ENCODE measurements at regions not wholly inside any gene's neighbourhood (a gene's known extent, or its start where the extent isn't known, plus 50 kb on each side); places are given as distances from the start of the nearest gene placed in this dataset.

DNA sequence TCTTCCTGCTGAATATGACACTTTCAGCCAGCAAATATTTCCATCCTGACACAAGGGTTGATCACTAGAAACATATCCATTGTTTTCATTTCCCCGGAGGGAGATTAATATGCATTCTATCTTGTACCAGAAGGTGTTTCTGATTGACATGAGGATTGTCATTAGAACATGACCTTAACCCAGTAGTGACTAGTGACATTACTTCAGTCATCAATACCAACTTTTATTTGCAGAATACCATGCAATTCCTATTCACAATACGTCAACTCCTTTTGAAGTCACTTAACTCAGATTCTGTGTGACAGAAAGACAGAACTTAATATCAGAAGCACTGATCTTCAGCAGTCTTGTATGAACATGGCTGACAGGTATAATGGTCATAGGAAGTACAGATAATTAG lies 1108.9 kb upstream of the CRIM1 start:
- no peak overlapping the region for H2BK5ac ChIP-seq (ENCODE audit: low read depth, low read length)
- no peak overlapping the region for H2BK20ac ChIP-seq (ENCODE audit: low read length)
- no peaks in the 10 kb centered on the region for H3K79me2 ChIP-seq (ENCODE audit: control insufficient read depth in 1 of 2, insufficient read depth in 2 of 2, low read length in 2 of 2)
- FAIRE-seq, result no peak
- no peaks in the 10 kb centered on the region for H3K4me1 ChIP-seq (replicated peaks in 1 of 4; ENCODE audit: control insufficient read depth in 3 of 4, insufficient read depth in 4 of 4, low read length in 3 of 4)
- no peak overlapping the region for H3K18ac ChIP-seq (ENCODE audit: extremely low read depth, low read length)
- H4K91ac ChIP-seq (replicated peaks; ENCODE audit: insufficient read length, low read length), result no peak overlapping the region
- H2BK15ac ChIP-seq (ENCODE audit: low read length), result no peak overlapping the region
- no peaks in the 10 kb centered on the region; the same call in 1 of the 2 replicates for H3K23me2 ChIP-seq (ENCODE audit: low read depth, low read length)
- no peak overlapping the region for H3K56ac ChIP-seq (replicated peaks; ENCODE audit: insufficient read length, low read depth, low read length)
- H2AFZ ChIP-seq (ENCODE audit: low read length), result no peak overlapping the region
- peaks cover 11 to 12% of the 10 kb centered on the region in 2 experiments; a peak in 3 of 4 replicates for H3K9me3 ChIP-seq (ENCODE audit: insufficient read depth in 2 of 2, low read depth in 1 of 2, low read length in 1 of 2)
- CTCF ChIA-PET (ENCODE audit: partially characterized antibody), result no interaction called here
- TF ChIP-seq KDM5A (IDR thresholded peaks at IDR 0.05; ENCODE audit: low read length) (no peak), EZH2 (IDR thresholded peaks at IDR 0.05; ENCODE audit: low read depth, low read length, severe bottlenecking) (no peak), SAP30 (IDR thresholded peaks at IDR 0.05; ENCODE audit: insufficient read depth, insufficient replicate concordance, low read length) (no peak), NANOG (IDR thresholded peaks at IDR 0.05; ENCODE audit: insufficient read depth, low read depth, low read length, poor library complexity, severe bottlenecking) (no peak), TAF1 (IDR thresholded peaks at IDR 0.05; ENCODE audit: low read depth, low read length) (no peak), GABPA (IDR thresholded peaks at IDR 0.05; ENCODE audit: borderline replicate concordance, insufficient read depth, low read length) (no peak), SIX5 (IDR thresholded peaks at IDR 0.05; ENCODE audit: low read depth, low read length) (no peak), RBBP5 (IDR thresholded peaks at IDR 0.05; ENCODE audit: borderline replicate concordance, low read depth, low read length) (no peak), SP2 (IDR thresholded peaks at IDR 0.05; ENCODE audit: low read length) (no peak), CHD1 (IDR thresholded peaks at IDR 0.05; ENCODE audit: low read depth, low read length) (no peak), CEBPB (IDR thresholded peaks at IDR 0.05; ENCODE audit: low read depth, low read length) (no peak)
- no peak for DNase-seq (ENCODE audit: low read depth in 1 of 2, low spot score in 2 of 2)
- no peak overlapping the region for H3K4me2 ChIP-seq (ENCODE audit: insufficient read depth in 1 of 2, low read depth in 2 of 2, low read length in 2 of 2)
- no peak overlapping the region for H3K9ac ChIP-seq (replicated peaks in 1 of 4; ENCODE audit: extremely low read depth in 1 of 4, low read depth in 3 of 4, low read length in 3 of 4)
- H2AK5ac ChIP-seq (ENCODE audit: low read depth, low read length), result no peak overlapping the region
- no peak overlapping the region for H2BK120ac ChIP-seq (replicated peaks; ENCODE audit: low read depth, low read length)
- 87% methylated on average over 2 of the region's 2 CpGs; no CpG with 5 or more reads in 1 of the 2 experiments for WGBS, 2 experiments (ENCODE audit: extremely low coverage in 1 of 2, insufficient coverage in 1 of 2, insufficient read length in 1 of 2, insufficient replicate concordance in 2 of 2, low coverage in 1 of 2, low lambda C conversion rate in 2 of 2, missing lambda C conversion rate in 1 of 2)
- H3K14ac ChIP-seq (ENCODE audit: insufficient read length), result no peak overlapping the region
- H2BK12ac ChIP-seq (ENCODE audit: low read depth, low read length), result no peak overlapping the region
- POLR2A ChIA-PET (ENCODE audit: partially characterized antibody), result no interaction called here
- no peak overlapping the region for H3K4me3 ChIP-seq (ENCODE audit: extremely low read depth in 1 of 4, insufficient read depth in 2 of 4, low read depth in 3 of 4, low read length in 4 of 4)
- H4K20me1 ChIP-seq (replicated peaks in 1 of 2; ENCODE audit: control insufficient read depth in 1 of 2, insufficient read depth in 2 of 2, low read length in 2 of 2), result no peaks in the 10 kb centered on the region
- no peaks in the 10 kb centered on the region for H3K36me3 ChIP-seq (ENCODE audit: control insufficient read depth in 2 of 4, insufficient read depth in 4 of 4, low read length in 3 of 4)
- H3K4ac ChIP-seq (replicated peaks; ENCODE audit: insufficient read length, low read depth, low read length), result no peak overlapping the region
- H3K27me3 ChIP-seq (replicated peaks in 1 of 4; ENCODE audit: control insufficient read depth in 3 of 4, extremely low read depth in 1 of 4, insufficient read depth in 3 of 4, low read length in 3 of 4), result no peaks in the 10 kb centered on the region
- no peaks in the 10 kb centered on the region for H3K79me1 ChIP-seq (ENCODE audit: low read depth, low read length)
- no peak overlapping the region for H4K5ac ChIP-seq (ENCODE audit: insufficient read length, low read depth, low read length)
- H3K23ac ChIP-seq (ENCODE audit: insufficient read length), result no peak overlapping the region
- H3K27ac ChIP-seq (ENCODE audit: low read depth, low read length), result no peak overlapping the region
- H4K8ac ChIP-seq (ENCODE audit: extremely low read depth, insufficient read depth, low read length), result no peak overlapping the region

Data from H1 (cell line).